ENCODE measurements at regions not wholly inside any gene's neighbourhood (a gene's known extent, or its start where the extent isn't known, plus 50 kb on each side); places are given as distances from the start of the nearest gene placed in this dataset.

DNA sequence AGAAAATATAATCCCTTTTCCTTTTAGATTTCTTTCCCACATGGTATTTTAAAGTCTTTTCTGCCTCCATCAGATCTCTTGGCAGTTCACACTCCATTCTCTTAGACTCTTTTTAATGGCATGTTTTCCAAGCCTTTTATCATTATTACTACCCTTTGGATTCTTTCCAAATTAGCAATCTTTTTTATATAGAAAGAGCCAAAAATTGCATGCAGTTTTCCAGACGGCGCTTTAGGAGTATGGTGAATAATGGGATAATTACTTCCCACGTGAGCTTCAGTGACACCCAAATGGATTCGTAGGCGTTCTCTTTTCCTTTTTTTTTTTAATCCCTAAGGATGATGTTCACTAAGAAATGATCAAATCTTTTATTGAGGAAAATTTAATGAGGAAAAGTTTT is 354.8 kb upstream of the DNAJC19 start:
- DNase-seq (ENCODE audit: low spot score, unreplicated experiment) = no peak
- no peak overlapping the region for H3K27ac Mint-ChIP-seq
- H3K9me3 Mint-ChIP-seq (ENCODE audit: low read depth) = no peaks in the 10 kb centered on the region
- H3K27me3 Mint-ChIP-seq = no peaks in the 10 kb centered on the region
- no peak overlapping the region for H3K4me3 Mint-ChIP-seq (ENCODE audit: low read depth)
- no peak for TF ChIP-seq CTCF (IDR thresholded peaks at IDR 0.05; ENCODE audit: unreplicated experiment)
- no peaks in the 10 kb centered on the region for H3K4me1 Mint-ChIP-seq (ENCODE audit: low read depth)
- H3K36me3 Mint-ChIP-seq (ENCODE audit: insufficient read depth) = no peaks in the 10 kb centered on the region

DNA sequence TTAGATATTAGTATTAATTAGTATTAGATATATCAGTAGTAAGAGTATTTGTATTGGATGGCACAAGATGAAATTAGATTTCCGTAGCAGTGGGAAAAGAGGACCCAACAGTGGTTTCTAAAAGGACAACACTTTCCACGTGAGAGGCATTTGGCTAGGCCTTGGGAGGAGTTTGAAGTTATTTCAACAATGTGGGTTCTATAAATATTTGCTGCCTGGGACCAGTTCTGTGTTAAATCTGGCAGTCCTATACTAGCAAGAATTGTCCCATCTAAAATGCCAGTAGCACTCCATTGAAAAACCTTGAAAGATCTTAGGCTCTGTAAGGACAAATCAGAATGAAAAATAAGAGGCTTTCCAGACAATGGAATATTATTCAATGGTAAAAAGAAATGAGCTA is 347.1 kb upstream of the DNAJC19 start:
- no peak for DNase-seq (ENCODE audit: low spot score, unreplicated experiment)
- H3K4me1 Mint-ChIP-seq (ENCODE audit: low read depth) = no peaks in the 10 kb centered on the region
- no peaks in the 10 kb centered on the region for H3K27me3 Mint-ChIP-seq

DNA sequence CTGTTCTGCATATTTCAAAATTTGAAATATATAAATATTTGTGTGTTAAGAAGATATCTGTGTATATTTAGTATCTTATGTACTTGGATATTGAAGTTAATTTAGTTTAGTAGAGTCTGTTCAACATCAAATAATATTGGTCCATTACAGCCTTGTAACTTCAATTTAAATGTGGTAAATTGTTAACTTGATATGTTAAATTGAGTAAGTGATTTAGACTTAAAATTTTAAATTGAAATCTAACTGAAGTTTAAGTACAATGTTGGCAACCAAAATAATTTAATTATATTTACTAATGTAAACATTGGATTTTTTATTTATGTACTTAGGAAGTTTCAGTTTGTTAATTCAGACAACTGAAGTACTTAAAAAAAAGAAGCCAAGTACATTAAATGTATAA is 343.9 kb upstream of the DNAJC19 start:
- H3K4me1 Mint-ChIP-seq (ENCODE audit: low read depth) = peaks cover 3% of the 10 kb centered on the region
- no peak overlapping the region for H3K4me3 Mint-ChIP-seq (ENCODE audit: low read depth)
- no peak overlapping the region for H3K27ac Mint-ChIP-seq
- no peak for TF ChIP-seq CTCF (IDR thresholded peaks at IDR 0.05; ENCODE audit: unreplicated experiment)
- peaks cover 12% of the 10 kb centered on the region for H3K27me3 Mint-ChIP-seq
- H3K36me3 Mint-ChIP-seq (ENCODE audit: insufficient read depth) = no peaks in the 10 kb centered on the region
- H3K9me3 Mint-ChIP-seq (ENCODE audit: low read depth) = no peaks in the 10 kb centered on the region
- DNase-seq (ENCODE audit: low spot score, unreplicated experiment) = no peak

More for the DNA sequence above, 347.1 kb upstream of the DNAJC19 start:
- no peak for TF ChIP-seq CTCF (IDR thresholded peaks at IDR 0.05; ENCODE audit: unreplicated experiment)
- no peak overlapping the region for H3K27ac Mint-ChIP-seq
- H3K9me3 Mint-ChIP-seq (ENCODE audit: low read depth) = no peaks in the 10 kb centered on the region
- H3K4me3 Mint-ChIP-seq (ENCODE audit: low read depth) = no peak overlapping the region
- no peaks in the 10 kb centered on the region for H3K36me3 Mint-ChIP-seq (ENCODE audit: insufficient read depth)

GRCh38 chr3:181330821-181331563 is 341.5 kb upstream of the DNAJC19 start:
- H3K9me3 Mint-ChIP-seq (ENCODE audit: low read depth) = no peaks in the 10 kb centered on the region
- H3K4me1 Mint-ChIP-seq (ENCODE audit: low read depth) = peaks cover 6% of the 10 kb centered on the region
- TF ChIP-seq CTCF (IDR thresholded peaks at IDR 0.05; ENCODE audit: unreplicated experiment) = no peak
- no peak overlapping the region for H3K27ac Mint-ChIP-seq
- peaks cover 14% of the 10 kb centered on the region for H3K27me3 Mint-ChIP-seq
- no peak for DNase-seq (ENCODE audit: low spot score, unreplicated experiment)
- H3K4me3 Mint-ChIP-seq (ENCODE audit: low read depth) = no peak overlapping the region
- H3K36me3 Mint-ChIP-seq (ENCODE audit: insufficient read depth) = no peaks in the 10 kb centered on the region

GRCh38 chr3:181330257-181330656 is 340.7 kb upstream of the DNAJC19 start:
- H3K4me1 Mint-ChIP-seq (ENCODE audit: low read depth) = peaks cover 6% of the 10 kb centered on the region
- H3K4me3 Mint-ChIP-seq (ENCODE audit: low read depth) = no peak overlapping the region
- H3K9me3 Mint-ChIP-seq (ENCODE audit: low read depth) = no peaks in the 10 kb centered on the region
- H3K27ac Mint-ChIP-seq = no peak overlapping the region
- peaks cover 14% of the 10 kb centered on the region for H3K27me3 Mint-ChIP-seq
- H3K36me3 Mint-ChIP-seq (ENCODE audit: insufficient read depth) = no peaks in the 10 kb centered on the region
- DNase-seq (ENCODE audit: low spot score, unreplicated experiment) = no peak
- TF ChIP-seq CTCF (IDR thresholded peaks at IDR 0.05; ENCODE audit: unreplicated experiment) = no peak
